HEK293 (cell line): ENCODE measurements at regions not wholly inside any gene's neighbourhood (a gene's known extent, or its start where the extent isn't known, plus 50 kb on each side); places are given as distances from the start of the nearest gene placed in this dataset.
A peak's percentile ranks its signal among the peaks of the same experiment; 100 is the strongest.

ENCODE experiments used
- CTCF ChIA-PET: fragments of 350-600 bp; formaldehyde crosslinking; extraction: SDS; loops from one replicate; lab custom pipeline; 2021; ENCODE audit warnings: antibody characterized with exemption; lab: Yijun Ruan, JAX
- POLR2A ChIA-PET: fragments of 300-600 bp; formaldehyde crosslinking; extraction: SDS; loops from one replicate; lab custom pipeline; 2020; ENCODE audit warnings: antibody characterized with exemption, inconsistent platforms; lab: Yijun Ruan, JAX
- H3K27ac ChIP-seq: fragments of 200-500 bp; sonication (Bioruptor generic); 2 replicates; pipeline ENCODE4 v1.5.1; 2014; ENCODE audit warnings: low read depth, low read length, control low read depth, inconsistent platforms; ENCODE audit errors: extremely low read depth
- H3K36me3 ChIP-seq, 2 experiments: fragments of 200-500 bp in 1 of 2; sonication (Bioruptor generic) in 1 of 2; 1 replicate in 1 of 2; 2 replicates in 1 of 2; pipeline ENCODE4 v1.5.1; 2014 to 2017; ENCODE audit warnings: inconsistent platforms in 2 of 2, low read length in 2 of 2; ENCODE audit not compliant: control insufficient read depth in 2 of 2, insufficient read depth in 1 of 2
- H3K4me1 ChIP-seq: fragments of 200-500 bp; sonication (Bioruptor generic); 2 replicates; pipeline ENCODE4 v1.5.1; 2014; ENCODE audit warnings: mild to moderate bottlenecking, low read length, inconsistent platforms; ENCODE audit not compliant: control insufficient read depth, insufficient read depth
- H3K4me3 ChIP-seq: 2 replicates; pipeline ENCODE4 v1.5.1; 2011; ENCODE audit warnings: low read depth, mild to moderate bottlenecking, control low read depth, low read length, moderate library complexity
- H3K9me3 ChIP-seq: fragments of 200-500 bp; sonication (Bioruptor generic); 2 replicates; pipeline ENCODE4 v1.5.1; 2014; ENCODE audit warnings: low read depth, low read length, inconsistent platforms; ENCODE audit not compliant: control insufficient read depth, insufficient read depth
- HOXC10 ChIP-seq: sonication (generic); formaldehyde crosslinking; IDR thresholded peaks from 2 replicates; pipeline ENCODE4 v1.8.1; 2023; ENCODE audit warnings: mild to moderate bottlenecking, missing genetic modification reagents
- KLF7 ChIP-seq: fragments of 450-650 bp; formaldehyde crosslinking; IDR thresholded peaks from 2 replicates; pipeline ENCODE4 v1.5.1; 2016; ENCODE audit warnings: missing biosample characterization, missing genetic modification characterization, borderline replicate concordance
- RBAK ChIP-seq: fragments of 450-650 bp; formaldehyde crosslinking; IDR thresholded peaks from 2 replicates; pipeline ENCODE4 v1.5.1; 2016; ENCODE audit warnings: missing biosample characterization, missing genetic modification characterization
- SCRT1 ChIP-seq: fragments of 450-650 bp; formaldehyde crosslinking; IDR thresholded peaks from 2 replicates; pipeline ENCODE4 v1.5.1; 2016; ENCODE audit warnings: missing biosample characterization, missing genetic modification characterization, borderline replicate concordance
- ZFP69B ChIP-seq: fragments of 450-650 bp; formaldehyde crosslinking; IDR thresholded peaks from 2 replicates; pipeline ENCODE4 v1.5.1; 2016; ENCODE audit warnings: missing biosample characterization, missing genetic modification characterization
- ZNF324 ChIP-seq: fragments of 450-650 bp; formaldehyde crosslinking; IDR thresholded peaks from 2 replicates; pipeline ENCODE4 v1.5.1; 2016; ENCODE audit warnings: missing biosample characterization, missing genetic modification characterization
- ZNF548 ChIP-seq: fragments of 450-650 bp; formaldehyde crosslinking; IDR thresholded peaks from 2 replicates; pipeline ENCODE4 v1.5.1; 2016; ENCODE audit warnings: missing biosample characterization, missing genetic modification characterization
- ZNF549 ChIP-seq: fragments of 450-650 bp; IDR thresholded peaks from 2 replicates; pipeline ENCODE4 v1.5.1; 2018; ENCODE audit warnings: missing biosample characterization, missing genetic modification characterization, mild to moderate bottlenecking, inconsistent platforms, moderate library complexity
- ZNF558 ChIP-seq: fragments of 450-650 bp; formaldehyde crosslinking; IDR thresholded peaks from 2 replicates; pipeline ENCODE4 v1.5.1; 2016; ENCODE audit warnings: missing biosample characterization, missing genetic modification characterization
- ZNF610 ChIP-seq: fragments of 450-650 bp; formaldehyde crosslinking; IDR thresholded peaks from 2 replicates; pipeline ENCODE4 v1.5.1; 2016; ENCODE audit warnings: missing biosample characterization, missing genetic modification characterization, borderline replicate concordance
- ZNF654 ChIP-seq: fragments of 450-650 bp; formaldehyde crosslinking; IDR thresholded peaks from 2 replicates; pipeline ENCODE4 v1.5.1; 2016; ENCODE audit warnings: low read depth, missing biosample characterization, missing genetic modification characterization
- ZNF776 ChIP-seq: fragments of 450-650 bp; formaldehyde crosslinking; IDR thresholded peaks from 2 replicates; pipeline ENCODE4 v1.5.0; 2017; ENCODE audit warnings: missing biosample characterization, missing genetic modification characterization, borderline replicate concordance
- TF ChIP-seq, protein P1 (sequence below): fragments of 450-650 bp; formaldehyde crosslinking; IDR thresholded peaks from 2 replicates; pipeline ENCODE4 v1.5.1; 2016; ENCODE audit warnings: missing biosample characterization, missing genetic modification characterization
- TF ChIP-seq, protein P2 (sequence below): sonication (generic); formaldehyde crosslinking; IDR thresholded peaks from 2 replicates; pipeline ENCODE4 v1.8.1; 2022; ENCODE audit warnings: mild to moderate bottlenecking, moderate library complexity, missing genetic modification reagents
- TF ChIP-seq, protein P3 (sequence below): fragments of 450-650 bp; formaldehyde crosslinking; IDR thresholded peaks from 2 replicates; pipeline ENCODE4 v1.5.1; 2016; ENCODE audit warnings: missing biosample characterization, missing genetic modification characterization

DNA sequence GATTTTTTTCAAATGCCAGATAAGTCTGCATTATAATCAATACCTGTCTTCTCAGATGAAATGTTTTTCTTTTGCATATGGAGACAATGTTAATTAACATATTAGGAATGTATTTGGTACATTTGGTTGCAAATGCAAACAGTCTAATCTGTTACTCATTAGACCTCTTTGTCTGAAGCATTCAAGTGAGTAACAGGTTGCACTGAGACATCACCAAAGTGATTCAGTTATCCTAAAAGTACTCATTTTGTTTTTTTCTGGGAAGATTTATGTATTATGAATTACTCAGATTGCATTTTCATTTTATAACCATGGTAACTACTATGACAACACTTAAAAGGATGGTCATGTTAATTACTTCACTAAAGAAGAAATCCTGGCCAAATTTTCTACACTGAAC is 513.6 kb downstream of the HTR7 start:
- no peaks in the 10 kb centered on the region for H3K36me3 ChIP-seq
- ChIA-PET CTCF (no interaction called here), POLR2A (no interaction called here)
- no peaks in the 10 kb centered on the region for H3K4me1 ChIP-seq
- no peak overlapping the region for H3K4me3 ChIP-seq
- TF ChIP-seq KLF7 (tag by site-specific recombination) (no peak), ZNF776 (no peak), ZNF324 (tag by site-specific recombination) (no peak), RBAK (tag by site-specific recombination) (no peak), ZFP69B (tag by site-specific recombination) (no peak), HOXC10 (CRISPR knock-in tag) (no peak), ZNF558 (tag by site-specific recombination) (no peak), ZNF654 (tag by site-specific recombination) (no peak), ZNF610 (tag by site-specific recombination) (no peak)
- TF ChIP-seq, protein P1, sequence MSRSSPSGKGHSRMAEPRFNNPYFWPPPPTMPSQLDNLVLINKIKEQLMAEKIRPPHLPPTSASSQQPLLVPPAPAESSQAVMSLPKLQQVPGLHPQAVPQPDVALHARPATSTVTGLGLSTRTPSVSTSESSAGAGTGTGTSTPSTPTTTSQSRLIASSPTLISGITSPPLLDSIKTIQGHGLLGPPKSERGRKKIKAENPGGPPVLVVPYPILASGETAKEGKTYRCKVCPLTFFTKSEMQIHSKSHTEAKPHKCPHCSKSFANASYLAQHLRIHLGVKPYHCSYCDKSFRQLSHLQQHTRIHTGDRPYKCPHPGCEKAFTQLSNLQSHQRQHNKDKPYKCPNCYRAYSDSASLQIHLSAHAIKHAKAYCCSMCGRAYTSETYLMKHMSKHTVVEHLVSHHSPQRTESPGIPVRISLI (tag by site-specific recombination) = no peak
- no peaks in the 10 kb centered on the region for H3K9me3 ChIP-seq
- H3K27ac ChIP-seq = no peak overlapping the region

DNA sequence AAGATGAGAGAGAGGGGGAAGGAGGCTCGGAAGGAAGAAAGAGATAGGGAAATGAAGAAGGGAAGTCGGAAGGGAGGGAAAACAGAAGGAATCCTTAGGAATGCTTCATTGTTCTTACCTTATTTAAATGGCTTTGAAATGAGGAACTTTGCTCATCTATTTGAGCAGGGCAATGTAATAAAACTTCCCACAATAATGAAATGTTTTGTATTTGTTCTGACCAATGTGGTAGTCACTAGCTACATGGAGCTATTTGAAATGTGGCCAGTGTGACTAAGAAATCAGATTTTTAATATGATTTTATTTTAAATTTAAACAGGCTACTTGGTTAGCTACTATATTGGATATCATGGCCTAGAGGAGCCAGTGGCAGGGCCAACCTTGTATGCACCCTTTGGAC is 510.6 kb downstream of the HTR7 start:
- POLR2A ChIA-PET = no interaction called here
- Histone ChIP-seq H3K27ac (no peak overlapping the region), H3K36me3 (no peaks in the 10 kb centered on the region), H3K9me3 (no peaks in the 10 kb centered on the region), H3K4me3 (no peak overlapping the region), H3K4me1 (no peaks in the 10 kb centered on the region)
- CTCF ChIA-PET = interaction anchor here (0.6 to 1.4 kb wide), 2 partner anchors 441 to 520 kb away, joined by 4 to 5 read pairs; no protein-coding TSS in a partner anchor
- TF ChIP-seq, protein P2, sequence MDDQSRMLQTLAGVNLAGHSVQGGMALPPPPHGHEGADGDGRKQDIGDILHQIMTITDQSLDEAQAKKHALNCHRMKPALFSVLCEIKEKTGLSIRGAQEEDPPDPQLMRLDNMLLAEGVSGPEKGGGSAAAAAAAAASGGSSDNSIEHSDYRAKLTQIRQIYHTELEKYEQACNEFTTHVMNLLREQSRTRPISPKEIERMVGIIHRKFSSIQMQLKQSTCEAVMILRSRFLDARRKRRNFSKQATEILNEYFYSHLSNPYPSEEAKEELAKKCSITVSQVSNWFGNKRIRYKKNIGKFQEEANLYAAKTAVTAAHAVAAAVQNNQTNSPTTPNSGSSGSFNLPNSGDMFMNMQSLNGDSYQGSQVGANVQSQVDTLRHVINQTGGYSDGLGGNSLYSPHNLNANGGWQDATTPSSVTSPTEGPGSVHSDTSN = no peak
- no peak for TF ChIP-seq ZNF549 (tag by site-specific recombination)

DNA sequence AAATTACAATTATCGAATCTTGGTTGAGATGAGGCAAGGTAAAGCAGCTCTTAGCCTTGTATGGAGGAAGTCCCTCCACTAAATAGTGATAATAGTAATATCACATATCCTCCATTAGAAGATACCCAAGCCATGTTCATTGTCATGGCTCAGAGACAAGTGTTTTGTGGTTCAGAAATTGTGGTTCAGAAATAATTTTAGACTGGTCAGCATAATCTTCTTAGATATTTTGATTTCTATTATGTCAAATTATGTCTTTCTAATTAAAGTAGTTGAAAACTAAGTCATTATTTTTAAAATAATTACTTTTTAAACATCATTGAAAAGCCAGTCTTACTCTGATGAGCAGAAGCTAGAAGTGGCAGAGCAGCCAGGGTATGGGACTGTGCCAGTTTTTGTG is 507.7 kb downstream of the HTR7 start:
- CTCF ChIA-PET = interaction anchor here (0.6 kb wide), 1 partner anchor 505 kb away, joined by 3 read pairs; no protein-coding TSS in a partner anchor
- Histone ChIP-seq H3K36me3 (no peaks in the 10 kb centered on the region), H3K9me3 (no peaks in the 10 kb centered on the region), H3K4me3 (no peak overlapping the region), H3K4me1 (no peaks in the 10 kb centered on the region), H3K27ac (no peak overlapping the region)
- TF ChIP-seq ZNF548 (tag by site-specific recombination) = no peak
- POLR2A ChIA-PET = no interaction called here

DNA sequence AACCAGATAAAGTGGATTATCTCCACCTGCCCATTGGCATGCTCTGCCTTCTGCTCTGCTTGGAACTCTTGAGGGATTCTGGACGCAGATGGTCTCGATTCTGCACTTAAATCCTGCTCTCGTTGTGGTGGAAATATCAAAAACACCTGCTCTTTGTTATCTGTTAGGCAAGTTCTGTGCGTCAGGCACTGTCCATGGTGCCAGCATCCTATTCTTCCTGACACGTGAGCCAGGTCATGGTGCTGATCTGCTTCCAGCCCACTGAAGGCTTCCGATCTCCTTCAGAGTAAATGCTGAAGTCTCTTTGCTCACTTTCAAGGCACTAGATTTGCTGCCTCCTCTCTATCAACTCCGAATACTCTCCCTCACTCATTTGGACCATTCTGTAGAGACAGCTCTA is 505.6 kb downstream of the HTR7 start:
- TF ChIP-seq SCRT1 (tag by site-specific recombination) = no peak
- TF ChIP-seq, protein P3, sequence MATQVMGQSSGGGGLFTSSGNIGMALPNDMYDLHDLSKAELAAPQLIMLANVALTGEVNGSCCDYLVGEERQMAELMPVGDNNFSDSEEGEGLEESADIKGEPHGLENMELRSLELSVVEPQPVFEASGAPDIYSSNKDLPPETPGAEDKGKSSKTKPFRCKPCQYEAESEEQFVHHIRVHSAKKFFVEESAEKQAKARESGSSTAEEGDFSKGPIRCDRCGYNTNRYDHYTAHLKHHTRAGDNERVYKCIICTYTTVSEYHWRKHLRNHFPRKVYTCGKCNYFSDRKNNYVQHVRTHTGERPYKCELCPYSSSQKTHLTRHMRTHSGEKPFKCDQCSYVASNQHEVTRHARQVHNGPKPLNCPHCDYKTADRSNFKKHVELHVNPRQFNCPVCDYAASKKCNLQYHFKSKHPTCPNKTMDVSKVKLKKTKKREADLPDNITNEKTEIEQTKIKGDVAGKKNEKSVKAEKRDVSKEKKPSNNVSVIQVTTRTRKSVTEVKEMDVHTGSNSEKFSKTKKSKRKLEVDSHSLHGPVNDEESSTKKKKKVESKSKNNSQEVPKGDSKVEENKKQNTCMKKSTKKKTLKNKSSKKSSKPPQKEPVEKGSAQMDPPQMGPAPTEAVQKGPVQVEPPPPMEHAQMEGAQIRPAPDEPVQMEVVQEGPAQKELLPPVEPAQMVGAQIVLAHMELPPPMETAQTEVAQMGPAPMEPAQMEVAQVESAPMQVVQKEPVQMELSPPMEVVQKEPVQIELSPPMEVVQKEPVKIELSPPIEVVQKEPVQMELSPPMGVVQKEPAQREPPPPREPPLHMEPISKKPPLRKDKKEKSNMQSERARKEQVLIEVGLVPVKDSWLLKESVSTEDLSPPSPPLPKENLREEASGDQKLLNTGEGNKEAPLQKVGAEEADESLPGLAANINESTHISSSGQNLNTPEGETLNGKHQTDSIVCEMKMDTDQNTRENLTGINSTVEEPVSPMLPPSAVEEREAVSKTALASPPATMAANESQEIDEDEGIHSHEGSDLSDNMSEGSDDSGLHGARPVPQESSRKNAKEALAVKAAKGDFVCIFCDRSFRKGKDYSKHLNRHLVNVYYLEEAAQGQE = peak; percentile 94
- ChIA-PET POLR2A (no interaction called here), CTCF (no interaction called here)
- no peak overlapping the region for H3K4me3 ChIP-seq
- no peak overlapping the region for H3K27ac ChIP-seq
- H3K9me3 ChIP-seq = no peaks in the 10 kb centered on the region
- no peaks in the 10 kb centered on the region for H3K4me1 ChIP-seq
- no peaks in the 10 kb centered on the region for H3K36me3 ChIP-seq
